ENCODE measurements at regions not wholly inside any gene's neighbourhood (a gene's known extent, or its start where the extent isn't known, plus 50 kb on each side); places are given as distances from the start of the nearest gene placed in this dataset.

- TF ChIP-seq ZNF318 (CRISPR knock-in tag; IDR thresholded peaks at IDR 0.05): no peak
- peak; percentile 77 for TF ChIP-seq RAD21 (CRISPR knock-in tag; IDR thresholded peaks at IDR 0.05)
- TF ChIP-seq HNF1B (CRISPR knock-in tag; IDR thresholded peaks at IDR 0.05): 0 out of 2 replicates have a peak, but pooled peaks have one; percentile 23
- no peak for TF ChIP-seq GTF2F1 (IDR thresholded peaks at IDR 0.05; ENCODE audit: low read length)
- TF ChIP-seq SMC3 (IDR thresholded peaks at IDR 0.05; ENCODE audit: low read length): peak; percentile 59
- no peak for TF ChIP-seq NFKBIZ (CRISPR knock-in tag; IDR thresholded peaks at IDR 0.05)
- TF ChIP-seq ZNF350 (CRISPR knock-in tag; IDR thresholded peaks at IDR 0.05; ENCODE audit: borderline replicate concordance, low read depth): no peak
- TF ChIP-seq SUZ12 (IDR thresholded peaks at IDR 0.05; ENCODE audit: low read depth, low read length): no peak
- TF ChIP-seq ZNF570 (CRISPR knock-in tag; IDR thresholded peaks at IDR 0.05; ENCODE audit: borderline replicate concordance): no peak
- no peak for TF ChIP-seq ONECUT2 (CRISPR knock-in tag; IDR thresholded peaks at IDR 0.05)
Measured at GRCh38 chr16:5502467-5502869, 404.9 kb upstream of the EEF2KMT start (continued).

Measured in HepG2 (cell line).